ENCODE measurements at regions not wholly inside any gene's neighbourhood (a gene's known extent, or its start where the extent isn't known, plus 50 kb on each side); places are given as distances from the start of the nearest gene placed in this dataset.
"Not testable (repeated sequence)": the region's sequence is repeated elsewhere in the genome, so short reads cannot be mapped to it uniquely, and the experiment has no call there.

GRCh38 chr4:158099686-158100085 lies 73.1 kb downstream of the GASK1B start:
- Histone ChIP-seq H3K36me3 (no peaks in the 10 kb centered on the region), H3K27me3 (no peaks in the 10 kb centered on the region), H3K9me3 (no peaks in the 10 kb centered on the region), H3K27ac (no peak overlapping the region), H3K4me3 (no peak overlapping the region), H3K4me1 (no peaks in the 10 kb centered on the region)
- intact Hi-C loops (cut with DNase I): no loop called here
- no peak for DNase-seq
- TF ChIP-seq CTCF (IDR thresholded peaks at IDR 0.05): no peak
- ATAC-seq: no peak

- no peak for TF ChIP-seq CTCF (IDR thresholded peaks at IDR 0.05)
- H3K4me1 ChIP-seq: no peaks in the 10 kb centered on the region
- ATAC-seq (no peak), DNase-seq (no peak)
- H3K36me3 ChIP-seq: no peaks in the 10 kb centered on the region
- no peaks in the 10 kb centered on the region for H3K27me3 ChIP-seq
- no peaks in the 10 kb centered on the region for H3K9me3 ChIP-seq
- intact Hi-C loops (cut with DNase I): no loop called here
- H3K27ac ChIP-seq: no peak overlapping the region
- H3K4me3 ChIP-seq: no peak overlapping the region
Observed at GRCh38 chr4:158098802-158099201, 74.0 kb downstream of the GASK1B start.

GRCh38 chr4:158094413-158095134 lies 78.3 kb downstream of the GASK1B start:
- DNase-seq: no peak
- H3K36me3 ChIP-seq: no peaks in the 10 kb centered on the region
- TF ChIP-seq CTCF (IDR thresholded peaks at IDR 0.05): no peak
- H3K27ac ChIP-seq: no peak overlapping the region
- no peaks in the 10 kb centered on the region for H3K4me1 ChIP-seq
- intact Hi-C loops (cut with DNase I): no loop called here
- H3K4me3 ChIP-seq: no peak overlapping the region
- ATAC-seq: no peak
- no peaks in the 10 kb centered on the region for H3K27me3 ChIP-seq
- no peaks in the 10 kb centered on the region for H3K9me3 ChIP-seq

GRCh38 chr4:158090323-158090722 lies 82.5 kb downstream of the GASK1B start:
- Histone ChIP-seq H3K9me3 (no peaks in the 10 kb centered on the region), H3K4me1 (no peaks in the 10 kb centered on the region), H3K4me3 (no peak overlapping the region), H3K27ac (no peak overlapping the region), H3K27me3 (no peaks in the 10 kb centered on the region), H3K36me3 (no peaks in the 10 kb centered on the region)
- intact Hi-C loops (cut with DNase I): no loop called here
- no peak for DNase-seq
- TF ChIP-seq CTCF (IDR thresholded peaks at IDR 0.05): no peak
- no peak for ATAC-seq

- ATAC-seq; H3K27ac ChIP-seq; H3K4me3 ChIP-seq; intact Hi-C loops (cut with DNase I); H3K9me3 ChIP-seq; H3K4me1 ChIP-seq; H3K36me3 ChIP-seq; DNase-seq; H3K27me3 ChIP-seq: not testable (repeated sequence)
Observed at GRCh38 chr4:158089897-158090296, 82.9 kb downstream of the GASK1B start.

- ATAC-seq: no peak
Observed at GRCh38 chr4:158080354-158080753, 92.5 kb downstream of the GASK1B start.

More at GRCh38 chr4:158080354-158080753, 92.5 kb downstream of the GASK1B start:
- H3K9me3 ChIP-seq: no peaks in the 10 kb centered on the region
- H3K27ac ChIP-seq: no peak overlapping the region
- no peaks in the 10 kb centered on the region for H3K4me1 ChIP-seq
- no peak overlapping the region for H3K4me3 ChIP-seq
- DNase-seq: no peak
- H3K36me3 ChIP-seq: no peaks in the 10 kb centered on the region
- TF ChIP-seq CTCF (IDR thresholded peaks at IDR 0.05): no peak
- H3K27me3 ChIP-seq: no peaks in the 10 kb centered on the region
- intact Hi-C loops (cut with DNase I): no loop called here
